GM12878 (cell line): ENCODE measurements at regions not wholly inside any gene's neighbourhood (a gene's known extent, or its start where the extent isn't known, plus 50 kb on each side); places are given as distances from the start of the nearest gene placed in this dataset.

Experiments used
- ATAC-seq: fragments of 200-7000 bp; cut with Tn5 transposase; 3 replicates; pipeline ENCODE4 v1.9.1; 2020; ENCODE audit warnings: mild to moderate bottlenecking, moderate library complexity
- BruUV-seq: library from RNA; stranded (reverse); fragments of 400-500 nt; replicated peaks from 2 replicates; lab custom pipeline; 2021; lab: Mats Ljungman, UMichigan
- CTCF ChIA-PET: fragments of 300-600 bp; sonication (Branson Sonifier 250); formaldehyde crosslinking; extraction: SDS; loops from one replicate; lab custom pipeline; 2021; ENCODE audit warnings: inconsistent platforms; lab: Yijun Ruan, JAX
- POLR2A ChIA-PET: fragments of 350-600 bp; formaldehyde crosslinking; extraction: SDS; loops from one replicate; lab custom pipeline; 2021; ENCODE audit warnings: inconsistent platforms; lab: Charles Lee
- RAD21 ChIA-PET: fragments of 300-600 bp; sonication (Branson Sonifier 250); formaldehyde crosslinking; loops from one replicate; lab custom pipeline; 2023; ENCODE audit warnings: antibody characterized with exemption; ENCODE audit not compliant: unreplicated experiment; lab: Charles Lee
- SMC1A ChIA-PET: fragments of 300-600 bp; sonication (Branson Sonifier 250); formaldehyde crosslinking; loops from one replicate; lab custom pipeline; 2023; ENCODE audit not compliant: unreplicated experiment, uncharacterized antibody; lab: Charles Lee
- DNase-seq: peaks from one replicate; pipeline ENCODE4 v3.0.0-alpha.2; 2011; ENCODE audit warnings: low read depth, low spot score
- FAIRE-seq: peaks from 3 replicates; lab custom pipeline; 2011; peaks lifted over from hg19 to GRCh38; lab: Jason Lieb, UNC
- H2AFZ ChIP-seq: 2 replicates; pipeline ENCODE4 v1.6.0; 2011; ENCODE audit warnings: low read depth, low read length, control low read depth; ENCODE audit not compliant: control insufficient read depth
- H3K27ac ChIP-seq: 2 replicates; pipeline ENCODE4 v1.5.1; 2011; ENCODE audit warnings: control low read depth; ENCODE audit not compliant: control insufficient read depth, insufficient read depth
- H3K27me3 ChIP-seq, 2 experiments: replicated peaks in 1 of 2; 2 replicates each; pipeline versions ENCODE4 v1.6.0 to v1.6.1; 2011; ENCODE audit warnings: low read length in 1 of 2; ENCODE audit not compliant: control insufficient read depth in 2 of 2, insufficient read depth in 2 of 2
- H3K36me3 ChIP-seq, 2 experiments: 2 replicates each; pipeline ENCODE4 v1.5.1; 2011; ENCODE audit warnings: low read length in 1 of 2; ENCODE audit not compliant: control insufficient read depth in 2 of 2, insufficient read depth in 2 of 2
- H3K4me1 ChIP-seq: 2 replicates; pipeline ENCODE4 v1.6.1; 2011; ENCODE audit warnings: mild to moderate bottlenecking, low read length, moderate library complexity, mixed read lengths; ENCODE audit not compliant: control insufficient read depth, insufficient read depth
- H3K4me2 ChIP-seq: 2 replicates; pipeline ENCODE4 v1.6.0; 2011; ENCODE audit warnings: control low read depth; ENCODE audit not compliant: control insufficient read depth, insufficient read depth
- H3K4me3 ChIP-seq: fragments of 200-600 bp; sonication (generic); 2 replicates; pipeline ENCODE4 v1.5.1; 2016
- H3K79me2 ChIP-seq: 2 replicates; pipeline ENCODE4 v1.6.0; 2011; ENCODE audit warnings: low read length; ENCODE audit not compliant: control insufficient read depth, insufficient read depth
- H3K9ac ChIP-seq: 2 replicates; pipeline ENCODE4 v1.8.0; 2011; ENCODE audit warnings: low read length, control low read depth, mixed read lengths; ENCODE audit not compliant: control insufficient read depth, insufficient read depth
- H3K9me3 ChIP-seq: replicated peaks from 3 replicates; pipeline ENCODE4 v1.5.1; 2011; ENCODE audit warnings: mild to moderate bottlenecking, low read length; ENCODE audit not compliant: control insufficient read depth, insufficient read depth
- H4K20me1 ChIP-seq: 2 replicates; pipeline ENCODE4 v1.6.0; 2011; ENCODE audit not compliant: control insufficient read depth, insufficient read depth
- BCL11A ChIP-seq: IDR thresholded peaks from 2 replicates; pipeline ENCODE4 v1.6.1; 2011; ENCODE audit warnings: low read depth, low read length
- BCL3 ChIP-seq: IDR thresholded peaks from 2 replicates; pipeline ENCODE4 v1.6.1; 2011; ENCODE audit warnings: borderline replicate concordance, low read depth, mild to moderate bottlenecking, moderate library complexity, low read length; ENCODE audit not compliant: insufficient read depth, poor library complexity, severe bottlenecking
- CBFB ChIP-seq: IDR thresholded peaks from 2 replicates; pipeline ENCODE4 v1.6.1; 2016; ENCODE audit warnings: antibody characterized with exemption, low read depth
- CUX1 ChIP-seq: IDR thresholded peaks from 2 replicates; pipeline ENCODE4 v1.6.1; 2012; ENCODE audit warnings: improper control_type of control experiment, low read depth, low read length; ENCODE audit not compliant: insufficient replicate concordance
- E2F8 ChIP-seq: fragments of 450-650 bp; IDR thresholded peaks from 2 replicates; pipeline ENCODE4 v1.6.1; 2018; ENCODE audit warnings: mild to moderate bottlenecking, low read depth, moderate library complexity; ENCODE audit not compliant: partially characterized antibody
- ESRRA ChIP-seq: IDR thresholded peaks from 2 replicates; pipeline ENCODE4 v1.6.1; 2012; ENCODE audit warnings: mild to moderate bottlenecking, low read length, improper control_type of control experiment
- IRF4 ChIP-seq: IDR thresholded peaks from 2 replicates; pipeline ENCODE4 v1.6.1; 2011; ENCODE audit warnings: low read depth, low read length
- LARP7 ChIP-seq: fragments of 450-650 bp; IDR thresholded peaks from 2 replicates; pipeline ENCODE4 v1.6.1; 2017; ENCODE audit warnings: mild to moderate bottlenecking
- MYC ChIP-seq: IDR thresholded peaks from 2 replicates; pipeline ENCODE4 v1.6.1; 2011; ENCODE audit warnings: mild to moderate bottlenecking, low read length, moderate library complexity, inconsistent platforms; ENCODE audit not compliant: insufficient read depth, insufficient replicate concordance, insufficient read length, severe bottlenecking
- NFXL1 ChIP-seq: fragments of 450-650 bp; IDR thresholded peaks from 2 replicates; pipeline ENCODE4 v1.6.1; 2017; ENCODE audit warnings: antibody characterized with exemption, mild to moderate bottlenecking, borderline replicate concordance
- SMC3 ChIP-seq: IDR thresholded peaks from 2 replicates; pipeline ENCODE4 v1.6.1; 2011; ENCODE audit warnings: low read length, improper control_type of control experiment, borderline replicate concordance
- SRF ChIP-seq, 2 experiments: IDR thresholded peaks; 2 replicates each; pipeline ENCODE4 v1.6.1; 2011; ENCODE audit warnings: low read depth in 2 of 2, low read length in 2 of 2, mild to moderate bottlenecking in 1 of 2, moderate library complexity in 1 of 2
- TARDBP ChIP-seq: IDR thresholded peaks from 2 replicates; pipeline ENCODE4 v1.6.1; 2016; ENCODE audit warnings: borderline replicate concordance
- TBL1XR1 ChIP-seq: IDR thresholded peaks from 2 replicates; pipeline ENCODE4 v1.6.1; 2012; ENCODE audit warnings: low read depth, low read length, improper control_type of control experiment
- WGBS: methylation state at CpG from one replicate; pipeline ENCODE4 v1.1.6; 2016; ENCODE audit warnings: low lambda C conversion rate; ENCODE audit not compliant: insufficient replicate concordance, insufficient coverage; ENCODE audit errors: missing lambda C conversion rate; 5-methylcytosine and 5-hydroxymethylcytosine counted together
- in situ Hi-C: fragments of 300-500 bp; cut with MboI; formaldehyde crosslinking; loops from 9 replicates; pipeline ENCODE4 v1.14.3; 2018; ENCODE audit warnings: mixed read lengths
- intact Hi-C: fragments of 100-400 bp; cut with micrococcal nuclease; formaldehyde crosslinking; loops from one replicate; pipeline ENCODE4 v1.14.2; 2022; ENCODE audit not compliant: unreplicated experiment

- no peak for FAIRE-seq
- CTCF ChIA-PET, result interaction anchor here (0.7 kb wide), 1 partner anchor 36 kb away, joined by 3 read pairs; no protein-coding TSS in a partner anchor
These were observed 470.6 kb upstream of the GALNTL6 start for GRCh38 chr4:171342646-171343045.

More at GRCh38 chr4:171342646-171343045, 470.6 kb upstream of the GALNTL6 start:
- Histone ChIP-seq H4K20me1 (no peaks in the 10 kb centered on the region), H3K79me2 (no peaks in the 10 kb centered on the region), H3K9ac (no peak overlapping the region), H3K27me3 (no peaks in the 10 kb centered on the region), H3K9me3 (no peaks in the 10 kb centered on the region), H3K4me2 (no peak overlapping the region), H3K36me3 (no peaks in the 10 kb centered on the region), H3K4me3 (no peak overlapping the region)
- in situ Hi-C loops, result no loop called here
- ChIA-PET POLR2A (no interaction called here), SMC1A (interaction anchor here (0.6 to 1.1 kb wide), 2 partner anchors 12 to 62 kb away, joined by 3 to 4 read pairs; no protein-coding TSS in a partner anchor)
- DNase-seq, result no peak
- WGBS, result 12% methylated on average over 3 of the region's 3 CpGs
- TF ChIP-seq CBFB, result no peak
- TF ChIP-seq E2F8, result no peak
- no peak for TF ChIP-seq IRF4
- TF ChIP-seq SRF (IDR thresholded peaks at IDR 0.05; ENCODE audit: low read depth in 2 of 2, low read length in 2 of 2), result no peak
- TF ChIP-seq LARP7, result no peak
- TF ChIP-seq TARDBP, result no peak
- TF ChIP-seq BCL3, result no peak
- TF ChIP-seq ESRRA, result no peak
- TF ChIP-seq NFXL1, result no peak
- TF ChIP-seq BCL11A, result no peak
- no peak for TF ChIP-seq TBL1XR1
- TF ChIP-seq MYC, result no peak
- no peak for TF ChIP-seq CUX1
- no peak for TF ChIP-seq SMC3
- TF ChIP-seq, all 136 proteins: peak for 0
- BruUV-seq, result no TSS peak
- Histone ChIP-seq H3K4me1 (no peaks in the 10 kb centered on the region), H3K27ac (no peak overlapping the region), H2AFZ (no peak overlapping the region)
- ATAC-seq, result no peak
- intact Hi-C loops, result no loop called here
- RAD21 ChIA-PET, result no interaction called here
